Heart left ventricle (tissue), 16 donors: ENCODE measurements at regions not wholly inside any gene's neighbourhood (a gene's known extent, or its start where the extent isn't known, plus 50 kb on each side); places are given as distances from the start of the nearest gene placed in this dataset.

ENCODE experiments used
- ATAC-seq, 4 donors: fragments of 200-7000 bp; cut with Tn5 transposase; one replicate each; pipeline ENCODE4 v1.9.1; 2020 to 2022; ENCODE audit warnings: moderate library complexity in 4 of 4, mild to moderate bottlenecking in 3 of 4, moderate number of reproducible peaks in 1 of 4
- DNase-seq, 5 donors: peaks; one replicate each; pipeline ENCODE4 v3.0.0-alpha.2; 2020
- H3K27ac ChIP-seq, 12 donors: fragments of 200-600 bp; sonication (generic) in 4 of 12; one replicate each; pipeline versions ENCODE4 v1.5.0 to v1.8.0; 2016 to 2022; ENCODE audit warnings: mild to moderate bottlenecking in 2 of 12
- H3K27me3 ChIP-seq, 9 donors: fragments of 200-600 bp; sonication (generic) in 2 of 9; one replicate each; pipeline versions ENCODE4 v1.5.1 to v1.8.0; 2016 to 2022; ENCODE audit warnings: mild to moderate bottlenecking in 3 of 9
- H3K36me3 ChIP-seq, 9 donors: fragments of 200-600 bp; sonication (generic) in 2 of 9; one replicate each; pipeline versions ENCODE4 v1.5.0 to v1.8.0; 2018 to 2022; ENCODE audit warnings: mild to moderate bottlenecking in 2 of 9
- H3K4me1 ChIP-seq, 12 donors: fragments of 200-600 bp; sonication (generic) in 4 of 12; one replicate each; pipeline versions ENCODE4 v1.5.0 to v1.8.0; 2016 to 2022; ENCODE audit warnings: mild to moderate bottlenecking in 3 of 12
- H3K4me3 ChIP-seq, 12 donors: fragments of 200-600 bp; sonication (generic) in 4 of 12; one replicate each; pipeline versions ENCODE4 v1.5.0 to v1.8.0; 2017 to 2022; ENCODE audit warnings: mild to moderate bottlenecking in 9 of 12, moderate library complexity in 4 of 12
- H3K9me3 ChIP-seq, 12 donors: fragments of 200-600 bp; sonication (generic) in 4 of 12; one replicate each; pipeline versions ENCODE4 v1.5.0 to v1.8.0; 2016 to 2022; ENCODE audit warnings: mild to moderate bottlenecking in 1 of 12
- POLR2A ChIP-seq, 2 donors: fragments of 450-650 bp; IDR thresholded peaks; one replicate each; pipeline ENCODE4 v1.6.1; 2017; ENCODE audit warnings: antibody characterized with exemption in 2 of 2, mild to moderate bottlenecking in 2 of 2, moderate library complexity in 2 of 2
- WGBS, 4 donors: extraction: QIAGEN DNeasy Blood & Tissue Kit in 2 of 4; methylation state at CpG; one replicate each; pipeline versions ENCODE4 v1.1.5 to v1.1.7; 2013 to 2018; 5-methylcytosine and 5-hydroxymethylcytosine counted together
- intact Hi-C, 10 donors: fragments of 100-400 bp; cut with DNase I; formaldehyde crosslinking; loops; one replicate each; pipeline versions ENCODE4 v1.11.1 to v1.14.2; 2022
- TF ChIP-seq, protein P1 (sequence below), 12 donors: fragments of 200-600 bp; sonication (generic) in 4 of 12; IDR thresholded peaks; one replicate each; pipeline versions ENCODE4 v1.5.0 to v1.8.0; 2018 to 2022; ENCODE audit warnings: antibody characterized with exemption in 12 of 12, mild to moderate bottlenecking in 5 of 12
- donor health status: ischemic (EF 13 %, LVEDD 7.1; RV severe dilation, severe dysfunction).
- donor health status: healthy with polysubstance abuse.
- donor health status: DM: no; HTN: yes; CAD: no.
- donor health status: DM: no; HTN: no; CAD: no.
- donor health status: ischemic (EF 25% LVEDD 6.9; RV normal size, moderate dysfunction).
- donor health status: ischemic (EF 25% LVEDD 5.7; RV mildly dilated, moderate dysfunction).
- donor health status: healthy.
- donor health status: DM: yes; HTN: yes; CAD: no.
- donor health status: ischemic (EF 35%, LVEDD 5.7; RV mildly dilated, moderate dysfunction).
- donor health status: nonischemic (EF 11% LVEDD 7.7; RV severe dilation, severe dysfunction).
- donor health status: DM: yes; HTN: yes; CAD: no.
- donor health status: PGD.
- donor health status: ischemic (EF 29% LVEDD 5.4; RV normal size, mild dysfunction).
- donor health status: nonischemic (EF 23%, LVEDD 6.1; RV moderate dilation, normal function).

DNA sequence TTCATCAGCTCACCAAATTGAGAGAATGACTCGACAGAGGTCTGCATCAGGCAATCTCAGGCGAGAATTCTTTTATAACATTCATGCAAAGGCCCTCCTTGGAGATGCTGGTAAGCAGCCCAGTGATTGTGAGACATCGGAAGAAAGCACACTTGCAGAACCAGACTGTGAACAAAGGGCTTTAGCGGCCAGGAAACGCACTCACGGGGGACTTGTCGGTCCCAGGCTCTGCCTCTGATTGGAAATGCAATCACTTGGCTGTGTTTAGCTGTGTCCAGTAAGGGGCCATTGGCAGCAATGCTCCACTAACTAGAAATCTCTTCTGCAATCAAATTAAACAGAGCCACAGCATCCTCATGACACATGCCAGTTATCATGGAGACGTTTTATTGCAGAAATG lies 226.7 kb upstream of the CDH13 start:
- TF ChIP-seq POLR2A (IDR thresholded peaks at IDR 0.05) = no peak
- TF ChIP-seq, protein P1, sequence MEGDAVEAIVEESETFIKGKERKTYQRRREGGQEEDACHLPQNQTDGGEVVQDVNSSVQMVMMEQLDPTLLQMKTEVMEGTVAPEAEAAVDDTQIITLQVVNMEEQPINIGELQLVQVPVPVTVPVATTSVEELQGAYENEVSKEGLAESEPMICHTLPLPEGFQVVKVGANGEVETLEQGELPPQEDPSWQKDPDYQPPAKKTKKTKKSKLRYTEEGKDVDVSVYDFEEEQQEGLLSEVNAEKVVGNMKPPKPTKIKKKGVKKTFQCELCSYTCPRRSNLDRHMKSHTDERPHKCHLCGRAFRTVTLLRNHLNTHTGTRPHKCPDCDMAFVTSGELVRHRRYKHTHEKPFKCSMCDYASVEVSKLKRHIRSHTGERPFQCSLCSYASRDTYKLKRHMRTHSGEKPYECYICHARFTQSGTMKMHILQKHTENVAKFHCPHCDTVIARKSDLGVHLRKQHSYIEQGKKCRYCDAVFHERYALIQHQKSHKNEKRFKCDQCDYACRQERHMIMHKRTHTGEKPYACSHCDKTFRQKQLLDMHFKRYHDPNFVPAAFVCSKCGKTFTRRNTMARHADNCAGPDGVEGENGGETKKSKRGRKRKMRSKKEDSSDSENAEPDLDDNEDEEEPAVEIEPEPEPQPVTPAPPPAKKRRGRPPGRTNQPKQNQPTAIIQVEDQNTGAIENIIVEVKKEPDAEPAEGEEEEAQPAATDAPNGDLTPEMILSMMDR (IDR thresholded peaks at IDR 0.05) = no peak
- Histone ChIP-seq H3K27me3 (peaks cover 0 to 6% (median 0%) of the 10 kb centered on the region in 9 donors), H3K4me3 (no peak overlapping the region), H3K36me3 (no peaks in the 10 kb centered on the region), H3K4me1 (no peaks in the 10 kb centered on the region), H3K27ac (no peak overlapping the region), H3K9me3 (peaks cover 0 to 3% (median 0%) of the 10 kb centered on the region in 12 donors)
- ATAC-seq (no peak), DNase-seq (no peak)
- intact Hi-C loops = no loop called here
- WGBS, 4 donors = 42 to 51% (median 43%) methylated on average over 8 of the region's 8 CpGs

DNA sequence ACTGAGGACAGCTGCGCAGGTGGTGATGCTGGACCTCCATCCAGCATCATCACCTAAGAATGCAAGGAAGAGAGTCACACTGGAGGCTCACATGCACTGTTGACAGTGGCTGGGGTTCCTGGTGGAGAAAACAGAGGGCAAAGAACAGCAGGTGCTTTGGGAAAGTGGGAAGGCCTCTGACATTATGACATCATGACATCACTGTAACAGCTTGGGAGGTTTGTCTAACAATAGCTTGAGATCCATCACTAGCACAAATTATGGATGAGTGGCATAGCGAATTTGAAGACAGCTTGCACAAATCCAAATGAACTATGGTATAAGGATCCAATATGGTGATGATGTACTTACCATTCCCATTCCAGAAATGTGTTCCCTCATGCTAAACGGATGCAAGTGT lies 226.5 kb upstream of the MPHOSPH6 start:
- no peak for DNase-seq
- Histone ChIP-seq H3K4me1 (no peaks in the 10 kb centered on the region), H3K9me3 (peaks cover 0 to 3% (median 0%) of the 10 kb centered on the region in 12 donors), H3K36me3 (no peaks in the 10 kb centered on the region), H3K27ac (no peak overlapping the region), H3K27me3 (peaks cover 0 to 7% (median 0%) of the 10 kb centered on the region in 9 donors), H3K4me3 (no peak overlapping the region)
- TF ChIP-seq, protein P1 (IDR thresholded peaks at IDR 0.05) = no peak
- TF ChIP-seq POLR2A (IDR thresholded peaks at IDR 0.05) = no peak
- WGBS, 4 donors = 91 to 94% (median 92%) methylated on average over 3 of the region's 3 CpGs
- ATAC-seq = no peak
- intact Hi-C loops = no loop called here

DNA sequence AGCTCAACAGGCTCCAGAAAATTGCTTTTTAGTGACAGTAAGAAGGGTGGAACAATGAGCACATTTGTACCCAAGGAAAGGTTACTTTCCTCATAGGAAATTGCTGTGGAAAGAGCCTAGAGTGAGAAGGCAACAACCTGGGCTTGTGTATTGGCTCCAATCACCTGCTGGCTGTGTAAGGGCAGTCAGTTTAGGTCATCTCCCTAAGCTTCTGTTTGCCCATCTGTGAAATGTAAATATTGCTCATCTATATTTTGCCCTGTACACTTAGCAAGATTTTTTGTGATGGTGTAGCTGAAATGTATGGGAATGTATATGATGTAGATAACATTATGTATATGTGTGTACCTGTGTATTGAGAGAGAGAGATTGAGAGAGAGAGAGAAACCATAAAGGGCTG lies 225.2 kb upstream of the MPHOSPH6 start:
- ATAC-seq = no peak
- intact Hi-C loops = no loop called here
- TF ChIP-seq, protein P1 (IDR thresholded peaks at IDR 0.05) = no peak
- TF ChIP-seq POLR2A (IDR thresholded peaks at IDR 0.05) = no peak

DNA sequence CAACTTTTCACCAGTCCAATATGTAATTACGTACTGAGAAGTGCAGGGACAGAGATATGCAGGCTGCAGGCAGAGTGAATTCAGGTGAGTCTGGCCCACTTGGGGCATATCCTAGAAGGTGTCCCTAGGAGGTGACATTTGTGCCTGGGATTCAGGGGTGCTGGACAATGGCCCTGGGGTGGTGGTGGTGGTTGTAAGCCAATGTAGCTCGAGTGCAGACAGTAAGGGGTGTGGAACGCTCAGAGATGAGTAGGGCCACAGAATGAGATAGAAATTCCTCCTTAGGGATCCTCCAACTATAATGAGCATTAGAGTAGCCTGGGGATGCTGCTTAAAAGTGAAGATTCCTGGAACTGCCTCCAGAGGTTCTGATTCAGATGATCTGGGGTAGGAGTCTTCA lies 221.7 kb upstream of the MPHOSPH6 start:
- no peak for TF ChIP-seq POLR2A (IDR thresholded peaks at IDR 0.05)
- TF ChIP-seq, protein P1 (IDR thresholded peaks at IDR 0.05) = no peak
- ATAC-seq (no peak), DNase-seq (no peak)
- no peak overlapping the region for H3K4me3 ChIP-seq
- H3K27ac ChIP-seq = no peak overlapping the region
- intact Hi-C loops = loop anchor here in 1 of 10 donors (5.0 kb wide), 1 partner anchor 151 kb away; no protein-coding TSS in a partner anchor
- no peaks in the 10 kb centered on the region for H3K36me3 ChIP-seq
- H3K4me1 ChIP-seq = no peaks in the 10 kb centered on the region
- peaks cover 0 to 7% (median 0%) of the 10 kb centered on the region in 9 donors for H3K27me3 ChIP-seq
- WGBS, 4 donors = 65 to 84% (median 78%) methylated on average over 3 of the region's 3 CpGs
- no peaks in the 10 kb centered on the region for H3K9me3 ChIP-seq

More for the DNA sequence above, 225.2 kb upstream of the MPHOSPH6 start:
- Histone ChIP-seq H3K36me3 (no peaks in the 10 kb centered on the region), H3K4me1 (no peaks in the 10 kb centered on the region), H3K4me3 (no peak overlapping the region), H3K27ac (no peak overlapping the region), H3K9me3 (peaks cover 0 to 3% (median 0%) of the 10 kb centered on the region in 12 donors), H3K27me3 (peaks cover 0 to 7% (median 0%) of the 10 kb centered on the region in 9 donors)
- DNase-seq = no peak
